ENCODE measurements at regions not wholly inside any gene's neighbourhood (a gene's known extent, or its start where the extent isn't known, plus 50 kb on each side); places are given as distances from the start of the nearest gene placed in this dataset.
"Not testable (repeated sequence)": the region's sequence is repeated elsewhere in the genome, so short reads cannot be mapped to it uniquely, and the experiment has no call there.

DNA sequence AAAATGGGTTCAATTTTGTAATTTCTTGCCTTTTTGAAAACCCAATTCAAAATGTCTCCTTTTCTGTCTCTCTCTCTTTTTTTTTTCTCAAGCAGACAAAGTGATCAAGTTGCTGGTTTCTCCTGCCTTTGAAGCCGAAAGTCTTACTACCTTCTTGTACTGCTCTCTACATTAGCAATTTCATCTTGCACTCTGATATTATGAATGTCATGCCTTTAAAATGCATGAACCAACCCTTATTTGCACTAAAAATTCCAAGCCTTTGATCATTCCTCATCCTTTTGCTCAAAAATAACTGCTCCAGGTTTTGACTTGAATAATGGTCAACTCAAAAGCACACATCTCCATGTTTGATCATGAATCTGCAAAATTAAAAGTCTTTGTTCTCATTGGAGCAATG lies 125.2 kb downstream of the CETN3 start:
- no peak for DNase-seq

- DNase-seq, result no peak
Measured at GRCh38 chr5:90279091-90279490, 130.5 kb downstream of the CETN3 start.

DNA sequence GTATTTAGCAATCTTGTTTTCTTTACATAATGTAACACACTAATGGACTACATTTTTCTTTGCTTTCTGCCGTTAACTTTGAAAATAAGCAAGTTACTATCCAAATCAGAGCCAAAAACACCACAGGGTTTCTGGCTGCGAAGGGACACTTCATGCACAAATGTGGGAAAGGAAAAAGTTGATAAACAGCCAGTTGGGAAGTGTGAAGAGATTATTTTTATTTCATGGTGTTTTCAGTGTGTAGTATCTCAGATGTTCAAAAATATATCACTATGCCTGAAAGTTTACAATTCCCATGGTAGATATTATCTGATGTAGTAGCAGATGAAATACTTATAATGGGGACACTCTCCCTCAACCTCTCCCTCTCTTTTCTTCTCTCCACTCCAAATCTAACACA lies 135.3 kb downstream of the CETN3 start:
- DNase-seq, result no peak

DNA sequence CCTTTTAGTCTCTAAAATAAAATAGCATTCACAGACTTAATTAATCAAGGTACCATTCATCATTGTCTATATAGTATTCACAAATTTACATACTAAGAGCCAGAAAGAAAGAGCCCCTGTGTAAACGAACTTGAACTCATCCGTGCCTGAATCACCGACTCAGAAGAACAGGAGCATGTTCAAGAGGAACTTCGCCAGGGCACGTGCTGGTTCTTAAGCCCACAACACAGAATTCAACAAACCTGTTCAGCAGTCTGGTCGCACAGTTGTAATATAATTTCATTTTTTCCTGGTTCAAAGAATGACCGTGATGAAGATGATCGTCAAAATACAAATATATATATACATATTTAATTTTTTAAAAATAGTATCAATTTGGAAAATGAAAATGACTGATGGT lies 141.9 kb downstream of the CETN3 start:
- DNase-seq, result no peak

DNA sequence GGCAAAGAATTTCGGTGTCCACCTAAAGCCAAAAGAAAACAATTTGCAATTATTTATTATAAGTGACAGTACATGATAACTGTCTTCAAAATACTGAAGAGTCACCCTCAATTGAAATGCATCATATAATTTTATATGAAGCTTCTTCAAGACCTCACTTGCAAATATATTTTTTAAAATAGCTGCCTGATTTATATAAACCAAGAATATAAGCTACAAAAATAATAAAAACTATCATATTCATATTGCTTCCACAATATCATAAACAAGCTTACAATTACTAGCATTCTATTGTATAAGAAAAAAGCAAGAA lies 144.1 kb downstream of the CETN3 start:
- DNase-seq, result no peak

- peak; percentile 66 for DNase-seq
Measured at GRCh38 chr5:90264689-90265544, 144.6 kb downstream of the CETN3 start.

- DNase-seq, result no peak
Measured at GRCh38 chr5:90263102-90263820, 146.3 kb downstream of the CETN3 start.

DNA sequence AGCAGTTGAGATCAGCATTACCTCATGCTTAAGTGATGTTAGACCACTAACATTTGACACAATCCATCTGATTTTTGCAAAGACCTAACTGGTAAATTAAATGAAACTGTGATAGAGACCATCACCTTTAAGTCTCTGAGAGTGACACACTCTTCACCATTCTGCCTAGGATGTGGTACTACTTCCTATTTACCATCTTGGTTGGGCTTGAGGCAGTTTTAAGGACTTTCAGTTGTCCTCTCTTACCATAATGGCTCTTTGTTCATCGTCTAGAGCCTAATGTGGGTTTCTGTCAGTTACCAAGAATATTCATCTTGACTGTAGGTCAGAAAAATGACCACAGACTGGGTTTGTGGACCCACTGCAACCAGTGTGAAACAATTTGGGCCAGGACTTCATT lies 158.1 kb downstream of the CETN3 start:
- DNase-seq, result no peak

GRCh38 chr5:90248640-90249039 lies 160.9 kb downstream of the CETN3 start:
- no peak for DNase-seq

DNA sequence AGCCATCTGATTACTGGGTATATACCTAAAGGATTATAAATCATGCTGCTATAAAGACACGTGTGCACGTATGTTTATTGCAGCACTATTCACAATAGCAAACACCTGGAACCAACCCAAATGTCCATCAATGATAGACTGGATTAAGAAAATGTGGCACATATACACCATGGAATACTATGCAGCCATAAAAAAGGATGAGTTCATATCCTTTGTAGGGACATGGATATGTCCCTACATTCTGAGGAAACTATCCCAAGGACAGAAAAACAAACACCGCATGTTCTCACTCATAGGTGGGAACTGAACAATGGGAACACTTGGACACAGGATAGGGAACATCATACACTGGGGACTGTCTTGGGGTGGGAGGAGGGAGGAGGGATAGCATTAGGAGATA lies 165.7 kb downstream of the CETN3 start:
- not testable (repeated sequence) for DNase-seq

DNA sequence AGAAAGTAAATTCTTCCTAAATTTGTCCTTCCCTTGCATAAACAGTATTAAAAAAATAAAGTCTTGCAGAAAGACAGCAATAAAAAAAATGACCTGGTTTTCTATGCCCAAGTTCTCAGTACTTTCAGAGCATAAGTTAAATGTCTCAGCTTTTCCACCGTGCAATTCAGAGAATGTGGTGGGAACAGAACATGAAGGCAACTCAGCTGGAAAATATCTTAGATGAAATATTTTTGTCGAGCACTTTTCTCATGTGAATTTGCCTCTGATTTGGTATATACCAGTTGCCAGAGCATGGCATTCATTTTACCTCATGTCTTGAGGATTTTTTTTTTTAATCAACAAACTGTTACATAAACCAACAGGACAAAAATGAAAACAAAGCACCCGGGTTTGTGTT lies 176.1 kb downstream of the CETN3 start:
- DNase-seq, result no peak

DNA sequence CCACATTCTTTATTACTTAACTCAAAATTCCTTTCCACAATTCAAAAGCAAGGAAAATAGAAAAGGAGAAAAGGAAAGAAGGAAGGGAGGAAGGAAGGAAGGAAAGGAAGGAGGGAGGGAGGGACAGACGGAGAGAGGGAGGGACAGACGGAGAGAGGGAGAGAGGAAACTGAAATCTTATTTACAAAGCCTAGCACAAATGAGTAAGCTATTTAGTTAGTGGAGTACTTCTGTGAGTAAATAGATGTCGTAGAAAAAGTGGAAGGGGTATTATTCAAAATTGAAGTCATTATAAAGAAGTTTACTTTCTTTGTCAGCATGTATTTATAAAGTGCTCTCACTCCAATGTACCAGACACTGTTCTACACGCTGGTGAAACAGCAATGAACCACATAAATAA lies 177.9 kb downstream of the CETN3 start:
- DNase-seq, result no peak

DNA sequence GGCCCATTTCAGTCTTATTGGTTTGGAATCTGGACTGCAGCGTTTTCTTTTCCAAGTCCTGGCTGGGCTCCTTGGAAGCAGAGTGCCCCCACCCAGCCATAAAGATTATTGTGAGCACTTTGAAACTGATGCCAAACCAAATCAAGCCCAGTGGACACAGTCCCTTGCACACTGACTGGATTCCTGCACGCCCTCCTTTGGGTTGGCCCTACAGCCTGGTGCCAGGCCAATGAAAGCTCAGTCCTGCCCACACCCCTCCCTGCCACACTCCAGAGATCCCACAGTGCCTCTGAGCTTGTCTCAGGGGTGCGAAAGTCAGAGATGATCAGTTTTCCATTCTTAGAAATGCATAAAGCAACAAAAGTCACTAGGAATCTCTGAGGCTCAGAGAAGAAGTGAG lies 181.9 kb downstream of the CETN3 start:
- no peak for DNase-seq

- no peak for DNase-seq
Measured at GRCh38 chr5:90226433-90227099, 183.0 kb downstream of the CETN3 start.

DNA sequence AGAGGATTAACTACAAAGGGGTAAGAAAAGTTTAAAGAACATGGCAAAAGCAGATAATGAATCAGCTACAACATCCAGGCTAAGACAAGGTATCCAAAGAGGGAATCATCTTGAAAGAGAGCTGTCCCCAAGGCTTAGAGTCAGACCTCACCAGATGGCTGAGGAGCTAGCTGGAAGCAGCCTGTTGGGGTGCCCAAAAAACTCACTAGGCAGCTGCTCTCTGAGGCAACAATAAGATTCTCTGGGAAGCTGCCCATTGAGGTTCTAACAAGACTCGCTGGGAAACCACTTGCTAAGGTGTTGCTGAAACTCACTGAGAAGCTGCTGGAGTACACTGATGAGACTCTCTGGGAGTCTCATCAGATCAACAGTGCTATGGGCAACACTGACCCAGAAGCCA lies 185.2 kb downstream of the CETN3 start:
- no peak for DNase-seq

DNA sequence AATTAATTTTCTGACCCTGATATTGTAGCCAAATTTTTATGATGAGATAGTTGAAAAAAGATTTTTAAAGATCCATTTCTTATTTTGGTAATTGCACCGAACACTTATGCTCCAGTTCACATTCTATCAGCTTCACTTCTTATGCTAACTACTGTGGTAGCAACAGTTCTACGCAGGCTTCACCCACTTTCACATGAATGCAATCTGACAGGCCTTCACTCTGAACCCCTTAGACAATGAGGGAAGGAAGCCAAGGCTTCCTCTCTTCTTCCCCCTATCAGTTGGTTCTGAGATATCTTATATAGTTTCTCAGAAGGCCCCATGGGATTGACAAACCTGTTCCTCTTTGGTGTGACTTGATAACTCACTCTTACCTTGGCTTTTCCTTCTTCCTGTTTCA lies 185.8 kb downstream of the CETN3 start:
- DNase-seq, result no peak

DNA sequence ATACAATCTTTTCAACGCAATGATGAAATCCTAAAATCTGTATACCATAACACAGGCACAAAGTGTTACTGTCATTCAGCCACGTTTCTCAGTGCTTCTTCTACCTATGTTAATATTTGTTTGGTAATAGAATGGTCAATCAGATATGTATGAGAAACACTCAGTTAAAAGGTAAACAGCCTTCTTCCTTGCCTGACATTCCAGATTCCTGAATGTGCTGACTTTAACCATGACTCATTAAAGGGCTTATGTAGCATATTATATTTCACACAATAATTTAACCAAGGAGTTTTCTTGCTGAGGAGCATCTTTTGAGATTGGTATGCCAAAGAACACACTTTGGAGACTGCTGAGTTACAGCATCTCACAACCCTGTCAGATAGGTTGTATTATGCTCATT lies 187.6 kb downstream of the CETN3 start:
- DNase-seq, result no peak

- DNase-seq, result no peak
Measured at GRCh38 chr5:90220554-90220953, 189.0 kb downstream of the CETN3 start.

- no peak for DNase-seq
Measured at GRCh38 chr5:90214991-90215390, 194.6 kb downstream of the CETN3 start.

DNA sequence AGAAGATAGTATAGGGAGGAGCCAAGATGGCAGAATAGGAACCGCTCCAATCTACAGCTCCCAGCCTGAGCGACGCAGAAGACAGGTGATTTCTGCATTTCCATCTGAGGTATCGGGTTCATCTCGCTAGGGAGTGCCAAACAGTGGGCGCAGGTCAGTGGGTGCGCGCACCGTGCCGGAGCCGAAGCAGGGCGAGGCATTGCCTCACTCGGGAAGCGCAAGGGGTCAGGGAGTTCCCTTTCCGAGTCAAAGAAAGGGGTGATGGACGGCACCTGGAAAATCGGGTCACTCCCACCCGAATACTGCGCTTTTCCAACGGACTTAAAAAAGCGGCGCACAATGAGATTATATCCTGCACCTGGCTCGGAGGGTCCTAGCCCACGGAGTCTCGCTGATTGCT lies 201.2 kb downstream of the CETN3 start:
- DNase-seq, result not testable (repeated sequence)

DNA sequence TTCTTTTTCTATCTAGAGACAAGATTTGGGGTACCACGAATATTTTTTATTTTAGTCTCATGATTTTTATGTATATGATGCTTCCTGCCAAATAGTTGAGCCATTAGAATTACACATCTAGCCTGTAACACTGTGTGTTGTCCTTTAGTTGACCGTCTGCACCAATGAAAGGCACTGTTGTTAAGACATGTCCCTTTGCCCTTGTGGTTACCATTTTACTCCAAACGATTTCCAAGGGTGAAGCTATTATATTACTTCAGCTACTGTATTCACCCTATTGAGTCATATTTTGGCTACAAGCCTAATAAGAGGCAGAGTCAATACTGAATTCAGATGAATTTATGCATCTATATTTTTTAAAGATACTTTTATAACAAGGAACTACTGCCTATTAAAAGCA lies 207.6 kb downstream of the CETN3 start:
- DNase-seq, result no peak

GRCh38 chr5:90193185-90193822 lies 216.3 kb downstream of the CETN3 start:
- no peak for DNase-seq

DNA sequence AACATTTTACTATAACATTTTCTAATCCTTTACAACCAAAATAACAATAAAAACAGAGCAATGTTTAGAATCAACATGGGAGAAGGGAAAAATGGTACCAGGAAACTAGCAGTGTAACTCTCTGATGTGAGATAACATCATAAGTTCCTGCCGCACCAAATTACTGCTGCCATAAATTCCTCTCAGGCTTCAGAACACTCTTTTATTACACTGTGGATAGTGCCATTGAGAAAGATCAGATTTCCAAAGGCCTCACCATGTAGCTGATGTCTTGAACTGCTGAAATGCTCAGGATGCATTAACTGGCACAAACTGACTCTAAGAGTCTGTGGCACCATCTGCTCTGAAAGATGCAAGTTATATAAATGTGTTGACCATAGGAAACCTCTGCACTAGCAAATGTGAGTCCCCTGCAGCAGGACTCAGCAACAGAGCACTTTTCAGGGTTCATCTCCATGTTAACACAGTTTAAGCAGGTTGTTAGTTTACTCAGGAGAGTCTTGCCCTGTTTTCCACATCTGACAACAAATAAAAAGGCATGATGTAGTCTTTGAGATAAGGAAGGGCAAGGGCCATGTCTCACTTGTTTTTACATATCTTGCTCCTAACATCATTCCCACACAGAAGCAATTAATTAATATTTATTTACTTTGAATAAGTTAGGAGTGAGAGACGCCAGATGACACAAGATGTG lies 218.1 kb downstream of the CETN3 start:
- no peak for DNase-seq
